WTC11 (cell line): ENCODE measurements at regions not wholly inside any gene's neighbourhood (a gene's known extent, or its start where the extent isn't known, plus 50 kb on each side); places are given as distances from the start of the nearest gene placed in this dataset.

Experiments used
- ATAC-seq: fragments of 200-7000 bp; cut with Tn5 transposase; 2 replicates; pipeline ENCODE4 v1.10.0; 2021; ENCODE audit warnings: mild to moderate bottlenecking, moderate library complexity
- CTCF ChIA-PET: fragments of 300-600 bp; sonication (Branson Sonifier 250); formaldehyde crosslinking; loops from one replicate; lab custom pipeline; 2021; ENCODE audit warnings: antibody characterized with exemption; lab: Charles Lee
- POLR2A ChIA-PET: fragments of 350-600 bp; sonication (Branson Sonifier 250); formaldehyde crosslinking; loops from one replicate; lab custom pipeline; 2021; ENCODE audit warnings: antibody characterized with exemption; lab: Charles Lee
- DNase-seq: peaks from one replicate; pipeline ENCODE4 v3.0.0; 2021; ENCODE audit warnings: low spot score
- H3K27ac Mint-ChIP-seq: 2 replicates; pipeline ENCODE4 v1.8.0; 2021; ENCODE audit warnings: mixed read lengths
- H3K27me3 Mint-ChIP-seq: 2 replicates; pipeline ENCODE4 v1.8.0; 2021; ENCODE audit warnings: low read depth, mild to moderate bottlenecking, moderate library complexity, mixed read lengths
- H3K36me3 Mint-ChIP-seq: 2 replicates; pipeline ENCODE4 v1.8.0; 2021; ENCODE audit warnings: mixed read lengths
- H3K4me1 Mint-ChIP-seq: 2 replicates; pipeline ENCODE4 v1.8.0; 2022; ENCODE audit warnings: mixed read lengths
- H3K4me3 Mint-ChIP-seq: 2 replicates; pipeline ENCODE4 v1.8.0; 2021; ENCODE audit warnings: mild to moderate bottlenecking, moderate library complexity, mixed read lengths
- H3K9me3 Mint-ChIP-seq: 2 replicates; pipeline ENCODE4 v1.8.0; 2021; ENCODE audit warnings: mixed read lengths
- AFF4 ChIP-seq: sonication (generic); formaldehyde crosslinking; IDR thresholded peaks from 2 replicates; pipeline ENCODE4 v1.8.1; 2023; ENCODE audit warnings: mild to moderate bottlenecking, missing genetic modification reagents, borderline replicate concordance
- ATF1 ChIP-seq: sonication (generic); formaldehyde crosslinking; IDR thresholded peaks from 2 replicates; pipeline ENCODE4 v1.8.1; 2023; ENCODE audit warnings: mild to moderate bottlenecking, moderate library complexity, missing genetic modification reagents
- CREM ChIP-seq: sonication (generic); formaldehyde crosslinking; IDR thresholded peaks from 2 replicates; pipeline ENCODE4 v1.8.1; 2022; ENCODE audit warnings: mild to moderate bottlenecking, missing genetic modification reagents, moderate library complexity
- E2F1 ChIP-seq: sonication (generic); formaldehyde crosslinking; IDR thresholded peaks from 2 replicates; pipeline ENCODE4 v1.8.0; 2022; ENCODE audit warnings: mild to moderate bottlenecking, missing genetic modification reagents
- FOXJ3 ChIP-seq: sonication (generic); formaldehyde crosslinking; IDR thresholded peaks from 2 replicates; pipeline ENCODE4 v1.9.0; 2021; ENCODE audit warnings: missing genetic modification reagents, mild to moderate bottlenecking, borderline replicate concordance
- GRHL2 ChIP-seq: fragments of 250-450 bp; sonication (Bioruptor Pico); IDR thresholded peaks from 2 replicates; pipeline ENCODE4 v1.8.0; 2022; ENCODE audit warnings: mild to moderate bottlenecking, moderate library complexity; ENCODE audit not compliant: insufficient replicate concordance, severe bottlenecking
- GTF2I ChIP-seq: fragments of 250-450 bp; sonication (Bioruptor Pico); conservative IDR thresholded peaks from 2 replicates; pipeline ENCODE4 v1.4.0; 2021; ENCODE audit warnings: mild to moderate bottlenecking
- IRF1 ChIP-seq: sonication (generic); formaldehyde crosslinking; IDR thresholded peaks from 2 replicates; pipeline ENCODE4 v1.8.0; 2023; ENCODE audit warnings: missing genetic modification reagents
- KAT7 ChIP-seq: sonication (generic); formaldehyde crosslinking; IDR thresholded peaks from 2 replicates; pipeline ENCODE4 v1.8.1; 2023; ENCODE audit warnings: missing genetic modification reagents, mild to moderate bottlenecking, borderline replicate concordance
- MYBL2 ChIP-seq: sonication (generic); formaldehyde crosslinking; IDR thresholded peaks from 2 replicates; pipeline ENCODE4 v1.8.1; 2023; ENCODE audit warnings: mild to moderate bottlenecking, moderate library complexity, missing genetic modification reagents
- SMAD3 ChIP-seq: sonication (generic); formaldehyde crosslinking; IDR thresholded peaks from 2 replicates; pipeline ENCODE4 v1.8.0; 2022; ENCODE audit warnings: missing genetic modification reagents, mild to moderate bottlenecking, borderline replicate concordance
- ZNF263 ChIP-seq: sonication (generic); formaldehyde crosslinking; IDR thresholded peaks from 2 replicates; pipeline ENCODE4 v1.8.1; 2022; ENCODE audit warnings: low read depth, mild to moderate bottlenecking, moderate library complexity, missing genetic modification reagents
- ZNF396 ChIP-seq: fragments of 250-450 bp; sonication (Bioruptor Pico); IDR thresholded peaks from 2 replicates; pipeline ENCODE4 v1.8.0; 2021; ENCODE audit warnings: mild to moderate bottlenecking, moderate library complexity, borderline replicate concordance
- ZNF416 ChIP-seq: fragments of 250-450 bp; sonication (Bioruptor Pico); IDR thresholded peaks from 2 replicates; pipeline ENCODE4 v1.9.0; 2021; ENCODE audit warnings: mild to moderate bottlenecking, inconsistent platforms
- ZNF532 ChIP-seq: fragments of 250-450 bp; sonication (Bioruptor Pico); IDR thresholded peaks from 2 replicates; pipeline ENCODE4 v1.9.0; 2021; ENCODE audit warnings: mild to moderate bottlenecking, borderline replicate concordance
- TF ChIP-seq, protein P1 (sequence below): sonication (generic); formaldehyde crosslinking; conservative IDR thresholded peaks from 2 replicates; pipeline ENCODE4 v1.8.1; 2023; ENCODE audit warnings: mild to moderate bottlenecking, low read depth, missing genetic modification reagents, moderate library complexity

GRCh38 chr3:124597273-124597672 lies 133.0 kb upstream of the UMPS start:
- H3K9me3 Mint-ChIP-seq: no peaks in the 10 kb centered on the region
- H3K27ac Mint-ChIP-seq: no peak overlapping the region
- no peaks in the 10 kb centered on the region for H3K27me3 Mint-ChIP-seq
- TF ChIP-seq AFF4 (CRISPR knock-in tag): no peak
- peak; percentile 30; the same call in 1 of the 2 replicates for TF ChIP-seq ZNF263 (CRISPR knock-in tag)
- POLR2A ChIA-PET: no interaction called here
- H3K4me3 Mint-ChIP-seq: no peak overlapping the region
- CTCF ChIA-PET: interaction anchor here (1.2 kb wide), 1 partner anchor 37 kb away, joined by 3 read pairs; no protein-coding TSS in a partner anchor
- peaks cover 19% of the 10 kb centered on the region for H3K4me1 Mint-ChIP-seq
- ATAC-seq (no peak), DNase-seq (no peak)
- no peaks in the 10 kb centered on the region for H3K36me3 Mint-ChIP-seq

DNA sequence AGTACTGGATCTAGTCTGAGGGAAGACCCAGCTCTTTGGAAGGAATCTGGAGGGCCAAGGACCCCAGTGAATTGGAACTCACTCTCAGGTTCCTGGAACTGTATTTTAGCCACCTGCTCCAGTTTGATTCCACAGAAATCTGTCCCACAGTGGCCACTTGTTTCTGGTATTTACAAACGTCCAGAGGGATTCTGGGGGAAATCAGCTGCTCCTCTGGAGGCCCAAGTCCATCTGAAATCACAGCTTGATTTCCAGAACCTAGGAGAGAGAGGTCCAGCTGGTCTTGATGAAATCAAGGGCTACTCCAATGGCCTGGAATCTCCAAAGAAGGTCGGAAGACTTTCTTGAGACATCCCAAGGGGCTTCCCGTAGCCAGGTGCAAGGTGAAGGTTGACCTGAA lies 132.3 kb upstream of the UMPS start:
- ATAC-seq (no peak), DNase-seq (no peak)
- Mint-ChIP-seq H3K27me3 (no peaks in the 10 kb centered on the region), H3K27ac (no peak overlapping the region), H3K4me1 (peaks cover 12% of the 10 kb centered on the region), H3K4me3 (no peak overlapping the region), H3K9me3 (no peaks in the 10 kb centered on the region), H3K36me3 (no peaks in the 10 kb centered on the region)
- CTCF ChIA-PET: interaction anchor here (1.2 kb wide), 1 partner anchor 38 kb away, joined by 3 read pairs; no protein-coding TSS in a partner anchor
- POLR2A ChIA-PET: no interaction called here
- TF ChIP-seq ATF1 (CRISPR knock-in tag): no peak
- TF ChIP-seq CREM (CRISPR knock-in tag): no peak
- TF ChIP-seq SMAD3: no peak
- no peak for TF ChIP-seq MYBL2 (CRISPR knock-in tag)
- TF ChIP-seq, protein P1, sequence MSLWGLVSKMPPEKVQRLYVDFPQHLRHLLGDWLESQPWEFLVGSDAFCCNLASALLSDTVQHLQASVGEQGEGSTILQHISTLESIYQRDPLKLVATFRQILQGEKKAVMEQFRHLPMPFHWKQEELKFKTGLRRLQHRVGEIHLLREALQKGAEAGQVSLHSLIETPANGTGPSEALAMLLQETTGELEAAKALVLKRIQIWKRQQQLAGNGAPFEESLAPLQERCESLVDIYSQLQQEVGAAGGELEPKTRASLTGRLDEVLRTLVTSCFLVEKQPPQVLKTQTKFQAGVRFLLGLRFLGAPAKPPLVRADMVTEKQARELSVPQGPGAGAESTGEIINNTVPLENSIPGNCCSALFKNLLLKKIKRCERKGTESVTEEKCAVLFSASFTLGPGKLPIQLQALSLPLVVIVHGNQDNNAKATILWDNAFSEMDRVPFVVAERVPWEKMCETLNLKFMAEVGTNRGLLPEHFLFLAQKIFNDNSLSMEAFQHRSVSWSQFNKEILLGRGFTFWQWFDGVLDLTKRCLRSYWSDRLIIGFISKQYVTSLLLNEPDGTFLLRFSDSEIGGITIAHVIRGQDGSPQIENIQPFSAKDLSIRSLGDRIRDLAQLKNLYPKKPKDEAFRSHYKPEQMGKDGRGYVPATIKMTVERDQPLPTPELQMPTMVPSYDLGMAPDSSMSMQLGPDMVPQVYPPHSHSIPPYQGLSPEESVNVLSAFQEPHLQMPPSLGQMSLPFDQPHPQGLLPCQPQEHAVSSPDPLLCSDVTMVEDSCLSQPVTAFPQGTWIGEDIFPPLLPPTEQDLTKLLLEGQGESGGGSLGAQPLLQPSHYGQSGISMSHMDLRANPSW (CRISPR knock-in tag): no peak
- no peak for TF ChIP-seq ZNF416
- TF ChIP-seq FOXJ3 (CRISPR knock-in tag): no peak
- no peak for TF ChIP-seq ZNF396 (CRISPR knock-in tag)
- TF ChIP-seq GTF2I: no peak
- no peak for TF ChIP-seq ZNF532 (CRISPR knock-in tag)
- no peak for TF ChIP-seq E2F1 (CRISPR knock-in tag)
- TF ChIP-seq GRHL2 (CRISPR knock-in tag): no peak
- no peak for TF ChIP-seq KAT7 (CRISPR knock-in tag)
- no peak for TF ChIP-seq IRF1 (CRISPR knock-in tag)
